Stimulated activated CD4-positive, alpha-beta T cell treated with anti-CD3 and anti-CD28 coated beads, Interleukin-4, amount 100 ng/mL, for 4 hours (primary cell): ENCODE measurements at regions not wholly inside any gene's neighbourhood (a gene's known extent, or its start where the extent isn't known, plus 50 kb on each side); places are given as distances from the start of the nearest gene placed in this dataset.
"Not testable (repeated sequence)": the region's sequence is repeated elsewhere in the genome, so short reads cannot be mapped to it uniquely, and the experiment has no call there.

Experiments used
- DNase-seq, 2 experiments: peaks; one replicate each; pipeline ENCODE4 v3.0.0-alpha.2; 2020

DNA sequence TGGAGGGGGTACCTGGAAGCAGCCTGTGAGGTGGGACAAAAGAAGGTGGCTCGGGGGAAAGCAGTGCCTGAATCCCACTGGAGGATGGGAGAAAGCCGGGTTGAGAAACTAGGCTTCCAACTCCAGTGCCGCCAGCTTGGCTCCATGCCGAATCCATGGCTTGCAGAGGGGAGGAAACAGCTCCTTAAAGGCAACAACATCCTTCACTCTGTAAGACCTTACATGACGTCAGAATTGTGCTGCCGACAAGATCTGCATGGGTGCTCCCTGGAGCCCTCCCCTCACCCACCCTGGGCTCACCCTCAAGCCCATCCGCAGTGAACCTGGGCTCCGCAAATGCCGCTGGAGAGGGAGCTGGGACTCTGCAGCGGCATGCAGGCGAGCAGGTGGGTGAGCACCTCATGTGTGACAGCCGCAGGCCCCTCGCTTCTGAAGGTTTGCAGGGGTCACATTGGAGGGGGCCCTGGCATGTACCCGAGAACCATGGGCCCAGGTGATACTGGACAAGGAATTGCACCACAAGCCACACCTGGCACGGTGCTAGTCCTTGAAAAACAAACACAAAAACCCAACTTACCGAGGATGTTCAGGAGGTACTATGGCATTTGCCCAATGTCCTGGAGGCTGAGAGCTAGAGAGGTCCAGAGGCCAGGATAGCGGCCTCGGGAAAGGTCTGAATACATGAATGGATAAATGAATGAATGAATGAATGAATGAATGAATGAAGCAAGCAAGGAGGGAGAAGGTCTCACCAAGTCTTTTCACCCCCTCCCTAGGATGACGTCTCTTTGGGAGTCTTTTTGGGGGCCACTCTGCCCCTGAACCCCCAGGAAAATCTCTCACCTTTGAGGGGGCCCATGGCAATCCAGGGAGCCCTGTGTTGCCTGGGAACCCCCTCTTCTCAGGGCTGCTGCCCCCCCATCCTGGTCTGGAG is 238.6 kb upstream of the SHH start:
- no peak for DNase-seq

DNA sequence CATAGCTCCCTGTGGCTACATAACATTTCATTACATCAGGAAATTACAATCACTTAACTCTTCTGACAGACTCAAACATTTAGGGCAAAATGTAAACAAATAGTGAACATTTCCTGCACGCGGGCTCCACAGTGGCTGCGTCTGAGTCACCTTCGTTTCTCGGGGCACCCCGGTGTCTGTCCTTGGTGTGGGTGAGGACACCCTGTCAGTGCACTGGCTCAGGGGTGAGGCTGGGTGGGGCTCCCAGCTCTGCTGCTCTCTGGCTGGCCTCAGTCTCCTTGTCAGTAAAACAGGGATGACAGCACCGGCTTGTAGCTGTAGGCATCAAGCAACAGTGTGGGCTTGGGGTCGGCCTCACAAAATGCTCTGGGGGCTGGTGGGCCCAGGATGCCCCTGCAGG is 237.1 kb upstream of the SHH start:
- no peak for DNase-seq

GRCh38 chr7:156046031-156046560 is 233.8 kb upstream of the SHH start:
- DNase-seq: no peak

DNA sequence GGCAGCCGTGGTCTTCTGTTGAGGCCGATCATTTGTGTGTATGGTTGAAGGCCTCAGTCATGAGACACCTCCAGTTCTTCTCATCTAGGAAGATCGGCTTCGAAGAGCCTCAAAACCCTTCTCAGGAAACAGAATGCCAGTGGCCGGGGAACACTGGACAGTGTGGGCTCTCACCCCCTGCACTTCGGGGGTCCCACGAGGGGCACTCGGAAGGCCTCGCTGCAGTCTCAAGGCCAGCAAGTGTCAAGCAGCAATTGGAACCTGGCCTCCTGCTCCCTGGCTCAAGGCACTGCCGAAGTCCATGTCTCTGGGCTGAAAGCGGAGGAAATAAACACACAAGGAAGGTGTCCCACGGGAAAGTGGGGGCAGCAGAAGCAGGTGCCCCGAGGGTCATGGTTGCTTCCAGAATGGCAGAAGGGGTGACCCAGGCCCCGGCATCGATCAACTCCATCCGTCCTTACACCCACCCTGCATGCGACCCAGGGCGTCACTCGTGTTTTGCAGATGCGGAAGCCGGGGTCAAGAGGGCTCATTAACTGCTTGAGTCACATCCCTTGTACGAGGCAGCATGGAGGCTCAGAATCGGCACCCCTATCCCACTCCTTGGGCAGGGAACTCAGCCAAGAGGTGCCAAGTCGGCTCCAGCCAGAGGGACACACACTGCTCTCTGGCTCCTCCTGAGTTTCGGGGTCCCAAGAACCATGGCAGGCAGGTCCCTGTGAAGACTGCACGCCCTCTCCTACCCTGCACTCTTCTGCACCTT is 231.3 kb upstream of the SHH start:
- no peak for DNase-seq

- DNase-seq: no peak
Observed at GRCh38 chr7:156041398-156041797, 229.1 kb upstream of the SHH start.

DNA sequence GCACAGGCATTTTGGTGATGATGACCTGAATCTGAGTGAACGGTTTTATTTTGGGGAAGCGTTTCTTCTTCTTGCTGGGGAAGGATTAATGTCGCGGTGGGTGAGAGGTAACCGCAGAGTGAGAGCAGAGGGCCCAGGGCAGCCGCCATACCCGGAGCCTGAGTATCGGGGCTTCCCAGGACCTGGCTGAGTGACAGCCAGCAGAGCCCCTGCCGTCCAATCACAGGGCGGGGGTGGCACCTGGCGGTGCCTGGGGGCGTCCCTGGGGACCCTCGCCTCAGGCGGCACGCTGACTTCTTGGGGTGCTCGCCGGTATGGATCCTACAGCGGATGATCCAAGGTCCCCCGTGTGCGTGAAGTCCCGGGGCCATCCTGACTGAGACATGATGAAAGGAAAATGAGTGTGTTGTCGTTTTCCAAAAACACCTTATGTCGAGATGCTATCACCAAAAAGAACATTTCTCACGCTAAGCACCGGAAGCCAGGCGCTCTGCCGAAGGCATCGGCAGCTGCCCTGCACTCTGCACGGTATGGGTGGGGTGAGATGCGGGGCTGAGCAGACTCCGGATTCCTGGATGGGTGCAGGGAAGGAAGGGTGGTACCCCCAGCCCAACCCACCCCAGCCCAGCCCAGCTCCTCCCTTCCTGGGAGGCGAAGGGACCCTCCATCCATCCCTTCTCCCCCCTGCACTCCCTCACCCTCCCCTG is 227.9 kb upstream of the SHH start:
- no peak for DNase-seq

DNA sequence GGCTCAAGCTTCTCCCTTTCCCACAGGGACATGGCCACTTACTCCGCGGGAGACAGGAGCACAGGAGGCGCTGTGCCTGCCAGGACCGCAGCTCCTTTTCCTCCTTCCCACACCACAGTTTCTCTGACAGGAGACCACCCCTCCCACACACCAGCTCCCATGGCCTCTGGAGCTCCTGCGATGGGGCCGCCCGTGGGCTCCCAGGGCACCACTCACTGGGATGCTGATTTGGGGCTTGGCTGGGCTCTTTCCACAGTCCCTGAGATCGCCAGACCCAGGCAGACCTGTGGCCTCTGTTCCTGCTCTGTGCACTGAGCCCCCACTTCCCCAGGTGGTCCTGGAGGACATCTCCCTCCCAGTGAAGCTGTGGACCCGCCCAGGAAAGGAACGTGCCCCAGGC is 226.9 kb upstream of the SHH start:
- DNase-seq: no peak

DNA sequence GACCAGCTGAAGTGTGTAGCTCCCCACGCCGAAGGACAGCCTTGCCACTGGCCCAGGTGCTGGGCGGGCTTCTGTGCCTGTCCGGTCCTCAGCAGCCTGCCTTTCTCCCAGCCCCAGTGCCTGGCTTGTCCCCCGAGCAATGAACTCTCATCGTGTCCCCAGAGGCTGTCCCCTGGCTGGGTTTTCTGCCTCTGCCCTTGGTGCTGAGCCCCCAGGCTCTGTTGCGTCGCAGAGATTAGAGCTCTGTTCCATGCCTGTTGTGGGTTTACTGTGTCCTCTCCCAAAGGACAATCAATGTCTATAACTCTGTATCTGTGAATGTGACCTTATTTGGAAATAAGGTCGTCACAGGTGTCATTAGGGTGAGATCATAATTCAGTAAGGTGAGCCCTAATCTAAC is 226.1 kb upstream of the SHH start:
- DNase-seq: no peak

GRCh38 chr7:156036153-156036552 is 223.9 kb upstream of the SHH start:
- no peak for DNase-seq

GRCh38 chr7:156035387-156035786 is 223.1 kb upstream of the SHH start:
- not testable (repeated sequence) for DNase-seq

DNA sequence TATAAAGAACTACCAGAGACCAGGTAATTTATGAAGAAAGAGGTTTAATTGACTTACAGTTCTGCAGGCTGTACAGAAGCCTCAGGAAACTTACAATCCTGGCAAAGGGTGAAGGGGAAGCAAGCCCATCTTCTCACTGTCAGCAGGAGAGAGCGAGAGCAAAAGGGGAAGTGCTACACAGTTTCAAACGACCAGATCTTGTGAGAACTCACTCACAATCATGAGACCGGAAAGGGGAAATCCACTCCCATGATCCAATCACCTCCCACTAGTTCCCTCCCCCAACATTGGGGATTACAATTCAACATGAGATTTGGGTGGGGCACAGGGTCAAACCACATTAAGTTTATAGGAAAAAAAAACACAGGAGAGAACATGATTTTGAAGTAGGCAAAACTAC is 222.1 kb upstream of the SHH start:
- DNase-seq: no peak

GRCh38 chr7:156032973-156033372 is 220.7 kb upstream of the SHH start:
- no peak for DNase-seq

DNA sequence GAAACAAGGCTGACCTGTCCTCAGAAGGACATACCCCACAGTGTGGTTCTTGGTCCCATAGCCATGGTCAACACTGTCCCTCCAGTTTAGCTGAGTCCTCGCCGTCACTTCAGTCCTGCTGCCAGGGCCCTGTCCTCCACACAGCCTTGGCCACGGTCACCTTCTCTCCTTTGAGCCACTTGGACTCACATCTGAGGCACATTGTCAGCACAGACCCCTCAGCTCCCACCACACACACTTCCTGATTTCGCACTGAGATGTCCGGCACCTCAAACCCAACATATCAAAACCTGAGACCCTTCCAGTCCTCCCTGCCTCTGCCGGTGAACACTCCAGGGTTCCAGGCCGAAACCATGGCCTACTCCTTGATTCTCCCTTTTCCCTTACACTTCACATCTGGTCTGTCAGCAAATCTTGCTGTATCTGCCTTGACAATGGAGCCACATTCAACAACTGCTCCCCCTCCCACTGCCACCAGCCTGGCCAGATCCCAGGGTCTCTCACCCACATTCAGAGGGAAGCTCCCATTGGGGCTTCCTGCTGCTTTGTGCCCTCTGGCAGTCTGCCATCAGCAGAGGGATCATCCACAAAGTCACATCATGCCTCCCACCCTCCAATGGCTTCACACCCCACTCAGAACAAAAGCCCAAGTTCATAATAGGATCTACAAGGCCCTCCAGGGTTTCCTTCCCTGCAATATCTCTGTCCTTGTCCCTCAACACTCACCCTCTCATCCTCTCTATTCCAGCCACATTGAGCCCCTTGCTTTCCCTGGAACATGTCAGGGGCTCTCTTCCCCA is 219.6 kb upstream of the SHH start:
- no peak for DNase-seq

- no peak for DNase-seq
Observed at GRCh38 chr7:156029460-156030007, 217.3 kb upstream of the SHH start.

DNA sequence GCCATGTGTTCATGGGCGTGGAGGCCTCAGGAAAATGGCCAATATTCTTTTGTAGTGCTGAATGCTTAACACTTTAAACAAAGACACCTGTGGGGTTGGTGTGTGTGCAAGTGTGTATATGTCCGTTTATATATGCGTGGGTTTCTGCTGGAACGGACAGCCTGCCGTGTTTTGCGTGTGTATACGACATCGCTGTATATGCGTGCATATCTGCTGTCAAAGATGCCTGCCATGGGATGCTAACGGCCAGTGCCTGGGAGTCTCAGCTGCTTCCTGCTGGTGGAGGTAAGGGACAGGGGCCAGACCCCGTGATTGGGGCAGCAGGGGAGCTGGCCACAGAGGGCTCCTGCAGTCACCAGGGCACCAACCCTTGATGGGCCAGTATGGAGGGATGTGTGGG is 216.3 kb upstream of the SHH start:
- DNase-seq: no peak

DNA sequence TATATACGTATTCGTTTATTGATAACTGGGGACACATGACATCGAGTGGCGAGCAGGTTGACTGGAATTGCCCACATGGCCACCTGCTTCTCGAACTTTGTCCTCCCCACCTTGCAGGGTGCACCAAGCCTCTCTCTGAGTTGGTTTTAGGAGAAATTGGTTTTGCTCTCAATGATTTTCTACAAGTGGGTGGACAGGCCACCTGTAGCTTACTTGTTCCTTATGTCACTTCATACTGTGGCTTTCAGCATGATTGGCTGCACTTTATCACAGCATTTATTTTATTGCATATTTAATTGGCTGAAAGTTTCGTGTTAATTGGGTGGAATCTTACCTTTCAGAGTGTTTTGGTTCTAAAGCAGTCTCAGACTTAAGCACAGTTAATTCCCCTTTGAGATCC is 215.6 kb upstream of the SHH start:
- DNase-seq: no peak

DNA sequence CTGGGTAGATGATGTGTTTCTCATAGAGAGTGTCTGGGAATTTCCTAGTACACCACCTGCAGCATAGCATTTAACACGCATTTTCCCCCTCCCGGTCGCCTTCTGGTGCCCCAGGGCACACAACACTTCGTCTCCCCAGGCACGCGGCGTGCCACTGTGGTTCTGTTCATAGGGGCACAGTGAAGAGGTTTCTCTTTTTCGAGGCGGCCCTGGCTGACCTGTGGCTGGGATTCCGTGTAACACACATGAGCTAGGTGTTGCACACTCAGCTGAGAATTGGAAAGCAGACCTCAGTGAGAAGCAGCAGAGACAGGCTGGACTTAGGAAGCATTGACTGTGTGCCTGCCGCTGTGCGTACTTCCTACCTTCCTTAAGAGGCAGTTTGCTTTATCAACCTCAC is 214.3 kb upstream of the SHH start:
- no peak for DNase-seq

DNA sequence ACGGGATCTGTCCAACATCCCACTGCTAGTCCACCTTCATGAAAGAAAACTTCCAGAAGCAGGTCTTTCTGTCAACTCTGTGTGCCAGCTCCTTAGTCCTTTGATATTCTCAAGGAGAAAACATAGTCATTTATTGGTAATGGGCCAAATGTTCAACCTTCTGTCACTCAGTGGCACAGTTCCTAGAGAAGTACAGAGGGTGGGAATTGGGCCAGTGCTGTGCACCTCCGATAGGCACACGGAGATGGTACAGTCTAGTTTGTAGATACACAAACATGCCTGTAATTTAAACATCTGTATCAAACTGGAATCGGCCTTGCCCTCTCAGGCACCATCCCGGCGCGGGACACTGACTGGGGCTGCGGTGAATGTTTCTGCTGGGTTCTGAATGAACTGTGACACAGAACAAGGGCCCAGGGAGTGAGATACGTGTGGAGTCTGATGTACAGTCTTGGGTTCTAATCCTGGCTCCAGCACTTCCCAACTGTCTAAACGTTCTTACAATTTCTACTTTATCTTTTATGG is 213.9 kb upstream of the SHH start:
- DNase-seq: no peak

DNA sequence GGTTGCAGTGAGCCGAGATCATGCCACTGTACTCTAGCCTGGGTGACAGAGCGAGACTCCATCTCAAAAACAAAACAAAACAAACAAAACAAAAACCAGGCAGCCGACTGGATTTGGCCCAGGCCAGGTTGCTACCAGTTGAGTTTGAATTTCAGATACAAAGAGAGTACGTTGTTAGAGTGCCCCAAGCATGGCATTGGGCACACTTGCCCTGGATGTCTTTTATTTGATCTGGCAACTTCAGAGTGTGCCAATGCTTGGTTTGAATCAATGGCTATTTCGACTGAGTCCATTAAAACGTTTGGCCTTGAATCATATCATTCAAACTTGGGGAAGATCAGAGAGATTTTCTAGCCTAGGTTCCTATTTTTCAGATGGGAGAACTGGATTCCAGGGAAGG is 213.4 kb upstream of the SHH start:
- DNase-seq: no peak

DNA sequence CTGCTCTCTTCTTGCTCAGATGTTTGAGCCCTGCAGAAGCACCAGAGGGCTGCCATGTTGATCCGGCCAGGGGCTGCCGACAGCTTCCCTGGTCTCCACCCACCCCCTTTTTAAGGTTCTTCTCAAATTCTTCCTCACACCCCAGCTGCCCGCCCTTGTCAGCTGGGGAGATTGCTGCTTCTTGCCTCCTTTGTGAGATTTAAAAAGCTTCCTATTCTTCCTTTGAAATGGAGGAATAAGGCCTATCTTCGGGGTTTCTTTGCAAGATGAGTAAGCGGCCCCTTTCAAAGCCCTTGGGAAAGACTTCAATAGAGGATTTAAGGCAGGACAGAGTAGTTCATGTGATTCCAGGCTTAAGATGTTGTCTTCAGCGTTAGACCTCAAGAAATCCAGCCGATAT is 211.9 kb upstream of the SHH start:
- DNase-seq: no peak

GRCh38 chr7:156022483-156023459 is 210.5 kb upstream of the SHH start:
- DNase-seq: no peak
